ENCODE measurements at regions not wholly inside any gene's neighbourhood (a gene's known extent, or its start where the extent isn't known, plus 50 kb on each side); places are given as distances from the start of the nearest gene placed in this dataset.
"Not testable (repeated sequence)": the region's sequence is repeated elsewhere in the genome, so short reads cannot be mapped to it uniquely, and the experiment has no call there.

GRCh38 chr1:30660241-30660640, 63.1 kb downstream of the MATN1 start:
- 92 to 93% methylated on average over 6 to 8 of the region's 8 CpGs for WGBS, 2 experiments (ENCODE audit: insufficient coverage in 2 of 2)
- H3K4me3 ChIP-seq (ENCODE audit: extremely low read depth, insufficient read depth, low read length, poor library complexity, severe bottlenecking): no peak overlapping the region

DNA sequence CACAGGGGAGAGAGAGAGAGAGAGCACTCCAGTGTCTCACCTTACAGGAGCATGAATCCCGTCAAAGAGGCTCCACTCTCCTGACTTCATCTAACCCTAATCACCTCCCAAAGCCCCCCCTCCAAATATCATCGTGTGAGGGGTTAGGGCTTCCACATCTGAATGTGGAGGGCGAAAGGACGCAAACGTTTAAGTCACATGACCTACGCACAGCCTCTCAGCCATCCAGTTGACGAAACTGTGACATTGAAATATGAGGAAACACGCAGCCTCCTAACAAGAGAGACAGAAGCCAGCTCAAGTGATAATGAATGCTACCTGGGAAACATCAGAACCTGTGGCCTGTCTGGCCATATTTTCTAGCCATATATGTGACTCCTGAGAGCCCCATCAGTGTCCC, 63.7 kb downstream of the MATN1 start:
- H3K36me3 ChIP-seq (ENCODE audit: control insufficient read depth, insufficient read depth, low read length): no peaks in the 10 kb centered on the region
- no peak overlapping the region for H3K27ac ChIP-seq (ENCODE audit: low read depth, low read length, severe bottlenecking)
- peaks cover 3% of the 10 kb centered on the region for H3K9me3 ChIP-seq (ENCODE audit: control insufficient read depth, low read length)
- 83 to 86% methylated on average over 7 of the region's 8 CpGs for WGBS, 2 experiments (ENCODE audit: insufficient coverage in 2 of 2)
- H3K4me1 ChIP-seq (ENCODE audit: control insufficient read depth, insufficient read depth, low read length, poor library complexity, severe bottlenecking): no peaks in the 10 kb centered on the region
- no peak overlapping the region for H3K4me3 ChIP-seq (ENCODE audit: extremely low read depth, insufficient read depth, low read length, poor library complexity, severe bottlenecking)

More at GRCh38 chr1:30660241-30660640, 63.1 kb downstream of the MATN1 start:
- no peaks in the 10 kb centered on the region for H3K4me1 ChIP-seq (ENCODE audit: control insufficient read depth, insufficient read depth, low read length, poor library complexity, severe bottlenecking)
- no peaks in the 10 kb centered on the region for H3K36me3 ChIP-seq (ENCODE audit: control insufficient read depth, insufficient read depth, low read length)
- H3K9me3 ChIP-seq (ENCODE audit: control insufficient read depth, low read length): no peaks in the 10 kb centered on the region
- H3K27ac ChIP-seq (ENCODE audit: low read depth, low read length, severe bottlenecking): no peak overlapping the region

DNA sequence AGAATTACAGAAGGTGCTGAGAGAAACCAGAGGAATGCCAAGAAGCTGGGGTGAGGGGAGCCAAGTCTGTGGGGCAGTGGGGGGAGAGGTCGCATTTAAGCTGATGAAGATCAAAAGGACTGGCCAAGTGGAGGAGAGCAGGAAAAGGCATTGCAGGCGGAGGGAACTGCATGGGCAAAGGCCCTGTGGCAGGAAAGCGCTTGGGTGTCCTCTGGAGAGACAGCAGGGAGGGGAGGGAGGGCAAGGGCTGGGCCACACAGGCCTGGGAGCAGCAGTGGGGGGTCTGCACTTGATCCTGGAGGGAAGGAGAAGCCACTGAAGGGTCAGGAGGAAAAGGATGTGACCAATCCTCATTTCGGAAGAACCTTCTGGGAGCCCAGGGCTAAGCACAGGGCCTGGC, 65.0 kb downstream of the MATN1 start:
- not testable (repeated sequence) for H3K36me3 ChIP-seq (ENCODE audit: control insufficient read depth, insufficient read depth, low read length); H3K4me3 ChIP-seq (ENCODE audit: extremely low read depth, insufficient read depth, low read length, poor library complexity, severe bottlenecking)
- 86 to 89% methylated on average over 4 of the region's 4 CpGs for WGBS, 2 experiments (ENCODE audit: insufficient coverage in 2 of 2)

DNA sequence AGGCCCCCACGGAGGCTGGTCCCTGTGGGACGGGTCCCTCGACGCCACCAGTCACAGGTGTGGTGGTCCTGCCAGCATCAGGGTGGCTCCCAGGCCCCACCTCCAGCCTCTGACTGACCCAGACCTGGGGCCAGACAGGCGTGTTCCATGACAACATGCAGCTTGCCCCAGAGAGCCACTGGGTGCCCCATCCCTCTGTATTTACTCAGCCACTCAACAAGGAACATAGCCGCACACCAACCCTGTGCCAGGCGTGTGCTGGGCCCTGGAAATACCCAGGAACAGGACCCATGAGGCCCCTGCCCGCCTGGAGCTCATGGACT, 65.4 kb downstream of the MATN1 start:
- H3K9me3 ChIP-seq (ENCODE audit: control insufficient read depth, low read length): peaks cover 5% of the 10 kb centered on the region
- H3K36me3 ChIP-seq (ENCODE audit: control insufficient read depth, insufficient read depth, low read length): no peaks in the 10 kb centered on the region
- H3K4me3 ChIP-seq (ENCODE audit: extremely low read depth, insufficient read depth, low read length, poor library complexity, severe bottlenecking): no peak overlapping the region
- no peaks in the 10 kb centered on the region for H3K4me1 ChIP-seq (ENCODE audit: control insufficient read depth, insufficient read depth, low read length, poor library complexity, severe bottlenecking)
- WGBS, 2 experiments (ENCODE audit: insufficient coverage in 2 of 2): 84 to 93% methylated on average over 4 to 5 of the region's 8 CpGs
- no peak overlapping the region for H3K27ac ChIP-seq (ENCODE audit: low read depth, low read length, severe bottlenecking)

More for the DNA sequence above, 65.0 kb downstream of the MATN1 start:
- H3K9me3 ChIP-seq (ENCODE audit: control insufficient read depth, low read length); H3K27ac ChIP-seq (ENCODE audit: low read depth, low read length, severe bottlenecking); H3K4me1 ChIP-seq (ENCODE audit: control insufficient read depth, insufficient read depth, low read length, poor library complexity, severe bottlenecking): not testable (repeated sequence)

GRCh38 chr1:30657131-30658013, 66.0 kb downstream of the MATN1 start:
- Histone ChIP-seq H3K9me3 (ENCODE audit: control insufficient read depth, low read length) (peaks cover 5% of the 10 kb centered on the region), H3K36me3 (ENCODE audit: control insufficient read depth, insufficient read depth, low read length) (no peaks in the 10 kb centered on the region), H3K27ac (ENCODE audit: low read depth, low read length, severe bottlenecking) (no peak overlapping the region), H3K4me3 (ENCODE audit: extremely low read depth, insufficient read depth, low read length, poor library complexity, severe bottlenecking) (no peak overlapping the region), H3K4me1 (ENCODE audit: control insufficient read depth, insufficient read depth, low read length, poor library complexity, severe bottlenecking) (no peaks in the 10 kb centered on the region)
- WGBS, 2 experiments (ENCODE audit: insufficient coverage in 2 of 2): 83 to 84% methylated on average over 15 to 20 of the region's 22 CpGs

GRCh38 chr1:30656171-30656940, 67.0 kb downstream of the MATN1 start:
- WGBS, 2 experiments (ENCODE audit: insufficient coverage in 2 of 2): 83 to 87% methylated on average over 24 to 27 of the region's 27 CpGs
- H3K9me3 ChIP-seq (ENCODE audit: control insufficient read depth, low read length): peaks cover 5% of the 10 kb centered on the region
- H3K36me3 ChIP-seq (ENCODE audit: control insufficient read depth, insufficient read depth, low read length): no peaks in the 10 kb centered on the region
- H3K4me1 ChIP-seq (ENCODE audit: control insufficient read depth, insufficient read depth, low read length, poor library complexity, severe bottlenecking): no peaks in the 10 kb centered on the region
- H3K27ac ChIP-seq (ENCODE audit: low read depth, low read length, severe bottlenecking): no peak overlapping the region
- H3K4me3 ChIP-seq (ENCODE audit: extremely low read depth, insufficient read depth, low read length, poor library complexity, severe bottlenecking): no peak overlapping the region

GRCh38 chr1:30655672-30656071, 67.7 kb downstream of the MATN1 start:
- WGBS, 2 experiments (ENCODE audit: insufficient coverage in 2 of 2): 73 to 100% methylated on average over 1 of the region's 3 CpGs
- Histone ChIP-seq H3K27ac (ENCODE audit: low read depth, low read length, severe bottlenecking) (no peak overlapping the region), H3K9me3 (ENCODE audit: control insufficient read depth, low read length) (peaks cover 5% of the 10 kb centered on the region), H3K4me1 (ENCODE audit: control insufficient read depth, insufficient read depth, low read length, poor library complexity, severe bottlenecking) (no peaks in the 10 kb centered on the region), H3K4me3 (ENCODE audit: extremely low read depth, insufficient read depth, low read length, poor library complexity, severe bottlenecking) (no peak overlapping the region), H3K36me3 (ENCODE audit: control insufficient read depth, insufficient read depth, low read length) (no peaks in the 10 kb centered on the region)

- H3K9me3 ChIP-seq (ENCODE audit: control insufficient read depth, low read length): peaks cover 5% of the 10 kb centered on the region
- H3K36me3 ChIP-seq (ENCODE audit: control insufficient read depth, insufficient read depth, low read length): no peaks in the 10 kb centered on the region
- no peaks in the 10 kb centered on the region for H3K4me1 ChIP-seq (ENCODE audit: control insufficient read depth, insufficient read depth, low read length, poor library complexity, severe bottlenecking)
- H3K4me3 ChIP-seq (ENCODE audit: extremely low read depth, insufficient read depth, low read length, poor library complexity, severe bottlenecking): no peak overlapping the region
- H3K27ac ChIP-seq (ENCODE audit: low read depth, low read length, severe bottlenecking): no peak overlapping the region
- WGBS, 2 experiments (ENCODE audit: insufficient coverage in 2 of 2): 82 to 85% methylated on average over 4 of the region's 5 CpGs
Observed at GRCh38 chr1:30654188-30654587, 69.2 kb downstream of the MATN1 start.

- Histone ChIP-seq H3K4me3 (ENCODE audit: extremely low read depth, insufficient read depth, low read length, poor library complexity, severe bottlenecking) (no peak overlapping the region), H3K9me3 (ENCODE audit: control insufficient read depth, low read length) (peaks cover 5% of the 10 kb centered on the region), H3K4me1 (ENCODE audit: control insufficient read depth, insufficient read depth, low read length, poor library complexity, severe bottlenecking) (no peaks in the 10 kb centered on the region), H3K36me3 (ENCODE audit: control insufficient read depth, insufficient read depth, low read length) (no peaks in the 10 kb centered on the region), H3K27ac (ENCODE audit: low read depth, low read length, severe bottlenecking) (no peak overlapping the region)
- 68 to 83% methylated on average over 3 to 4 of the region's 4 CpGs for WGBS, 2 experiments (ENCODE audit: insufficient coverage in 2 of 2)
Observed at GRCh38 chr1:30652152-30652841, 71.1 kb downstream of the MATN1 start.

GRCh38 chr1:30651395-30651794, 72.0 kb downstream of the MATN1 start:
- not testable (repeated sequence) for H3K36me3 ChIP-seq (ENCODE audit: control insufficient read depth, insufficient read depth, low read length); H3K9me3 ChIP-seq (ENCODE audit: control insufficient read depth, low read length); H3K4me1 ChIP-seq (ENCODE audit: control insufficient read depth, insufficient read depth, low read length, poor library complexity, severe bottlenecking); H3K4me3 ChIP-seq (ENCODE audit: extremely low read depth, insufficient read depth, low read length, poor library complexity, severe bottlenecking); H3K27ac ChIP-seq (ENCODE audit: low read depth, low read length, severe bottlenecking)
- 70 to 72% methylated on average over 4 of the region's 5 CpGs for WGBS, 2 experiments (ENCODE audit: insufficient coverage in 2 of 2)

Data from mesodermal cell (in vitro differentiated cells).